ENCODE measurements at regions not wholly inside any gene's neighbourhood (a gene's known extent, or its start where the extent isn't known, plus 50 kb on each side); places are given as distances from the start of the nearest gene placed in this dataset.
"Not testable (repeated sequence)": the region's sequence is repeated elsewhere in the genome, so short reads cannot be mapped to it uniquely, and the experiment has no call there.

- DNase-seq, result no peak
Measured at GRCh38 chr6:9131616-9132015, 696.3 kb upstream of the SLC35B3 start.

GRCh38 chr6:9131201-9131600 lies 695.9 kb upstream of the SLC35B3 start:
- no peak for DNase-seq

GRCh38 chr6:9128970-9129369 lies 693.6 kb upstream of the SLC35B3 start:
- DNase-seq, result no peak

- no peak for DNase-seq
Measured at GRCh38 chr6:9126878-9127560, 691.7 kb upstream of the SLC35B3 start.

- not testable (repeated sequence) for DNase-seq
Measured at GRCh38 chr6:9126034-9126433, 690.7 kb upstream of the SLC35B3 start.

- DNase-seq, result no peak
Measured at GRCh38 chr6:9121549-9121948, 686.2 kb upstream of the SLC35B3 start.

- no peak for DNase-seq
Measured at GRCh38 chr6:9116026-9116425, 680.7 kb upstream of the SLC35B3 start.

GRCh38 chr6:9112544-9112943 lies 677.2 kb upstream of the SLC35B3 start:
- no peak for DNase-seq

GRCh38 chr6:9103876-9104521 lies 668.7 kb upstream of the SLC35B3 start:
- DNase-seq, result no peak

GRCh38 chr6:9101920-9102319 lies 666.6 kb upstream of the SLC35B3 start:
- DNase-seq, result no peak

- DNase-seq, result no peak
Measured at GRCh38 chr6:9100869-9101580, 665.7 kb upstream of the SLC35B3 start.

- DNase-seq, result no peak
Measured at GRCh38 chr6:9095729-9096128, 660.4 kb upstream of the SLC35B3 start.

- no peak for DNase-seq
Measured at GRCh38 chr6:9095137-9095536, 659.8 kb upstream of the SLC35B3 start.

GRCh38 chr6:9089724-9090123 lies 654.4 kb upstream of the SLC35B3 start:
- DNase-seq, result no peak

GRCh38 chr6:9087470-9087869 lies 652.1 kb upstream of the SLC35B3 start:
- DNase-seq, result no peak

GRCh38 chr6:9086331-9086730 lies 651.0 kb upstream of the SLC35B3 start:
- no peak for DNase-seq

- no peak for DNase-seq
Measured at GRCh38 chr6:9085709-9086070, 650.3 kb upstream of the SLC35B3 start.

- no peak for DNase-seq
Measured at GRCh38 chr6:9085054-9085708, 649.8 kb upstream of the SLC35B3 start.

- DNase-seq, result no peak
Measured at GRCh38 chr6:9083108-9083507, 647.8 kb upstream of the SLC35B3 start.

- no peak for DNase-seq
Measured at GRCh38 chr6:9066726-9067125, 631.4 kb upstream of the SLC35B3 start.

- no peak for DNase-seq
Measured at GRCh38 chr6:9064156-9064555, 628.8 kb upstream of the SLC35B3 start.

- DNase-seq, result no peak
Measured at GRCh38 chr6:9062596-9062995, 627.3 kb upstream of the SLC35B3 start.

GRCh38 chr6:9057937-9058336 lies 622.6 kb upstream of the SLC35B3 start:
- no peak for DNase-seq

- no peak for DNase-seq
Measured at GRCh38 chr6:9056556-9056955, 621.2 kb upstream of the SLC35B3 start.
